Neuronal stem cell (in vitro differentiated cells): ENCODE measurements at regions not wholly inside any gene's neighbourhood (a gene's known extent, or its start where the extent isn't known, plus 50 kb on each side); places are given as distances from the start of the nearest gene placed in this dataset.

Experiments
- DNase-seq: peaks from one replicate; pipeline ENCODE4 v3.0.0-alpha.2; 2013; ENCODE audit warnings: low spot score
- H2AFZ ChIP-seq: one replicate; pipeline ENCODE4 v1.6.1; 2013; ENCODE audit warnings: mild to moderate bottlenecking, low read length, inconsistent platforms
- H2AK5ac ChIP-seq: 2 replicates; pipeline ENCODE4 v1.6.1; 2013; ENCODE audit warnings: low read depth, mild to moderate bottlenecking, inconsistent platforms, low read length, moderate library complexity, mixed read lengths
- H2BK120ac ChIP-seq: 2 replicates; pipeline ENCODE4 v1.6.1; 2013; ENCODE audit warnings: low read depth, mild to moderate bottlenecking, inconsistent platforms, low read length, moderate library complexity, mixed read lengths
- H2BK12ac ChIP-seq: one replicate; pipeline ENCODE4 v1.6.1; 2013; ENCODE audit warnings: low read length, inconsistent platforms
- H2BK15ac ChIP-seq: 2 replicates; pipeline ENCODE4 v1.6.1; 2013; ENCODE audit warnings: mild to moderate bottlenecking, low read length, inconsistent platforms, mixed read lengths
- H2BK5ac ChIP-seq: one replicate; pipeline ENCODE4 v1.6.1; 2013; ENCODE audit warnings: inconsistent platforms, mild to moderate bottlenecking, low read length, moderate library complexity
- H3K14ac ChIP-seq: one replicate; pipeline ENCODE4 v1.6.1; 2013; ENCODE audit warnings: low read length, inconsistent platforms
- H3K18ac ChIP-seq: 2 replicates; pipeline ENCODE4 v1.6.1; 2013; ENCODE audit warnings: low read length, inconsistent platforms
- H3K23ac ChIP-seq: 2 replicates; pipeline ENCODE4 v1.6.1; 2013; ENCODE audit warnings: low read depth, mild to moderate bottlenecking, mixed read lengths, low read length, inconsistent platforms; ENCODE audit not compliant: poor library complexity
- H3K27ac ChIP-seq: replicated peaks from 3 replicates; pipeline ENCODE4 v1.5.1; 2013; ENCODE audit warnings: low read length, inconsistent platforms
- H3K27me3 ChIP-seq, 3 experiments: 2 replicates each; pipeline ENCODE4 v1.6.1; 2013; ENCODE audit warnings: low read length in 3 of 3, mild to moderate bottlenecking in 2 of 3, inconsistent platforms in 1 of 3, low read depth in 1 of 3, mixed read lengths in 1 of 3, moderate library complexity in 1 of 3; ENCODE audit not compliant: control insufficient read depth in 3 of 3, insufficient read depth in 3 of 3
- H3K36me3 ChIP-seq, 2 donors: replicated peaks in 1 of 2; 2 replicates each; pipeline ENCODE4 v1.6.1; 2013; ENCODE audit warnings: low read length in 2 of 2; ENCODE audit not compliant: control insufficient read depth in 2 of 2, insufficient read depth in 2 of 2
- H3K4ac ChIP-seq: 2 replicates; pipeline ENCODE4 v1.6.1; 2013; ENCODE audit warnings: inconsistent platforms, mild to moderate bottlenecking, low read length, moderate library complexity
- H3K4me1 ChIP-seq, 2 donors: 1 replicate in 1 of 2; 2 replicates in 1 of 2; pipeline ENCODE4 v1.6.1; 2013; ENCODE audit warnings: low read length in 2 of 2, low read depth in 1 of 2; ENCODE audit not compliant: control insufficient read depth in 2 of 2, insufficient read depth in 1 of 2
- H3K4me2 ChIP-seq: one replicate; pipeline ENCODE4 v1.6.1; 2013; ENCODE audit warnings: mild to moderate bottlenecking, low read length, inconsistent platforms; ENCODE audit not compliant: insufficient read depth, poor library complexity, severe bottlenecking
- H3K4me3 ChIP-seq, 2 donors: 2 replicates each; pipeline ENCODE4 v1.5.1; 2013; ENCODE audit warnings: low read length in 2 of 2, mild to moderate bottlenecking in 2 of 2, inconsistent platforms in 1 of 2, moderate library complexity in 1 of 2
- H3K79me1 ChIP-seq: one replicate; pipeline ENCODE4 v1.6.1; 2013; ENCODE audit warnings: low read depth, mild to moderate bottlenecking, inconsistent platforms, low read length, moderate library complexity
- H3K9ac ChIP-seq: one replicate; pipeline ENCODE4 v1.6.1; 2013; ENCODE audit warnings: mild to moderate bottlenecking, low read depth, low read length, inconsistent platforms; ENCODE audit not compliant: poor library complexity
- H3K9me3 ChIP-seq, 2 donors: replicated peaks in 1 of 2; 2 replicates each; pipeline versions ENCODE3 to v1.6.1; 2013; ENCODE audit warnings: low read length in 2 of 2, mild to moderate bottlenecking in 2 of 2, inconsistent platforms in 1 of 2, low read depth in 1 of 2, mixed read lengths in 1 of 2, moderate library complexity in 1 of 2; ENCODE audit not compliant: control insufficient read depth in 2 of 2, insufficient read depth in 1 of 2
- H4K8ac ChIP-seq: one replicate; pipeline ENCODE4 v1.6.1; 2013; ENCODE audit warnings: low read depth, mild to moderate bottlenecking, inconsistent platforms, low read length, moderate library complexity
- H4K91ac ChIP-seq: one replicate; pipeline ENCODE4 v1.6.1; 2013; ENCODE audit warnings: low read length, low read depth, mild to moderate bottlenecking, inconsistent platforms; ENCODE audit not compliant: poor library complexity
- WGBS, 2 donors: extraction: QIAGEN DNeasy Blood & Tissue Kit; methylation state at CpG; one replicate each; pipeline ENCODE4 v1.1.7; 2013; ENCODE audit warnings: missing lambda C conversion rate in 2 of 2, mixed read lengths in 1 of 2; ENCODE audit not compliant: insufficient read length in 2 of 2, insufficient replicate concordance in 1 of 2; ENCODE audit errors: extremely low coverage in 2 of 2; 5-methylcytosine and 5-hydroxymethylcytosine counted together

DNA sequence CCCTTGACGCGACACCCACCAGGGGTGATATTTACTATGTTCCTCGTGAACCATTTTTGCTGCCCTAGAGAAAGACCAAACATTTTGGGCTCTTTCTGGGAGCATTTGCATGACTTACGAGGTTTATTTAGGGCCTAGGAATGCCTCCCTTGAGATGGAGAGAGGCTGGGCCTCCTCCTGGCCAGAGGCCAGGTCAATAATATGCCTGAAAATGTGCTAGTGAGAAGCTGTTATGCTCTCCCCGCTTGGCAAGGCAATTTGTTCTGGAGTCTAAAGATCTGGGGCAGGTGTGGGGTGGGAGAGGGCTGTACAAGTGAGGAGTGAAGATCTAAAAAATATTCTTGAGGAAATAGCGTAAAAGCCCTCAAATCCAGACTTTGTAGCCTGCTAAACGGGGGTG, 587.3 kb upstream of the CDH5 start:
- Histone ChIP-seq H2BK5ac (no peak overlapping the region), H2BK12ac (no peak overlapping the region), H3K4me1 (no peaks in the 10 kb centered on the region), H4K91ac (no peak overlapping the region), H3K27ac (no peak overlapping the region), H3K4ac (no peak overlapping the region), H2BK120ac (no peak overlapping the region), H3K23ac (no peak overlapping the region), H3K14ac (no peak overlapping the region), H3K4me2 (no peak overlapping the region), H3K9ac (no peak overlapping the region), H3K9me3 (peaks cover 0 to 3% of the 10 kb centered on the region in 2 donors), H3K18ac (no peak overlapping the region), H2AFZ (no peak overlapping the region), H4K8ac (no peak overlapping the region), H3K4me3 (no peak overlapping the region), H2AK5ac (no peak overlapping the region), H3K79me1 (no peaks in the 10 kb centered on the region), H3K36me3 (no peaks in the 10 kb centered on the region), H2BK15ac (no peak overlapping the region), H3K27me3 (no peaks in the 10 kb centered on the region)
- no peak for DNase-seq
- no CpG with 5 or more reads among the region's 7 CpGs for WGBS, 2 donors

DNA sequence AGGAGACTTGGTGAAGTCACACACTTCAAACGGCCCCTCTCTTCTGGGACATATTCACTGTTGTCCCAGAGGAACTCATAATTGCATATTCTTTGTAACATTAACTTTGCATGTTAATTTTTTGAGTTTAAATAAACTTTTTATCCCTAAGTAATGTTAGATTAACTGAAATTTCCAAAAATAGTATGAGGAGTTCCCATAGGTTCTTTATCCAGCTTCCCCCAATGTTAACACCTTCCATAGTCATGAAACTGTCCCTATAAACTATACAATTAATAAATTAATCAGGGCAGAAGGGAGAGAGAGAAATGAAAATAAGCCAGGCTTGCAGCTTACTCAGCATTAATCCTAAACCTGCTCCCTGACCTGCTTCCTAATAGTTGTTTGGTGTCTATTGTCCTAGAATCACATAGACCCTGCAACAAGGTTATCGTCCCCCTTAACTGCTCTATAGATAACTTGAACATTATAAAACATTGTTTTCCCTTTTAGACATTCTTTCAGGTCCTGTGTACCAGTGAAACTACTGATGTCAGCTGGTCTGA, 589.8 kb upstream of the CDH5 start:
- Histone ChIP-seq H4K91ac (no peak overlapping the region), H3K27ac (no peak overlapping the region)
- WGBS, 2 donors: no CpG with 5 or more reads among the region's 2 CpGs

DNA sequence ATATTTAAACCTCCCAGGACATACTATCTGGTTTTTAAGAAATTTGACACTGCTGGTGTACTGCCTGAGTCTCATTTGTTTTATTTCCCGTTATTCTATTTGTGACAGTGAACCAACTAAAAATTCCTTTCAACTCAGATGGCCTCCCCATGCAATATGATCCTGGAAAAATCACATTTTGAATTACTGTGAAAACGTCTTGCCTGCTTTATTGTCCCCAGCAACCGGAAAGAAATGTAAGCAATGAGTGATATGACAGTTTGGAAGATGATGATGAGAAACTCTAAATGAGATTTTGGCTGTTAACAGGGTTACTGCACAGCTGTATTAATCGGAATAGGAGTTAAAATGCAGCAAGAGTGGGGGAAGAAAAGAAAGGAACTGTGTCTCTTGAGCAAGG, 590.7 kb upstream of the CDH5 start:
- Histone ChIP-seq H4K91ac (no peak overlapping the region), H3K79me1 (no peaks in the 10 kb centered on the region), H4K8ac (no peak overlapping the region), H3K9me3 (peaks cover 0 to 7% of the 10 kb centered on the region in 2 donors), H2AK5ac (no peak overlapping the region), H3K18ac (no peak overlapping the region), H3K4ac (no peak overlapping the region), H3K4me1 (peaks cover 5 to 6% of the 10 kb centered on the region in 2 donors), H3K27me3 (no peaks in the 10 kb centered on the region), H2BK15ac (no peak overlapping the region), H2BK5ac (no peak overlapping the region), H3K4me2 (no peak overlapping the region), H3K9ac (no peak overlapping the region), H3K27ac (no peak overlapping the region), H3K36me3 (no peaks in the 10 kb centered on the region), H3K4me3 (no peak overlapping the region), H2BK12ac (no peak overlapping the region), H2BK120ac (no peak overlapping the region), H3K23ac (no peak overlapping the region), H2AFZ (no peak overlapping the region), H3K14ac (no peak overlapping the region)
- no CpG with 5 or more reads among the region's 4 CpGs for WGBS, 2 donors
- no peak for DNase-seq

More for the DNA sequence above, 589.8 kb upstream of the CDH5 start:
- Histone ChIP-seq H2BK15ac (no peak overlapping the region), H2BK12ac (no peak overlapping the region), H3K4ac (no peak overlapping the region), H3K14ac (no peak overlapping the region), H3K18ac (no peak overlapping the region), H2AFZ (no peak overlapping the region), H3K4me2 (no peak overlapping the region), H3K9ac (no peak overlapping the region), H4K8ac (no peak overlapping the region), H3K4me3 (no peak overlapping the region), H3K79me1 (no peaks in the 10 kb centered on the region), H2AK5ac (no peak overlapping the region), H3K36me3 (no peaks in the 10 kb centered on the region), H3K9me3 (peaks cover 0 to 4% of the 10 kb centered on the region in 2 donors), H3K27me3 (no peaks in the 10 kb centered on the region), H2BK120ac (no peak overlapping the region), H3K23ac (no peak overlapping the region), H2BK5ac (no peak overlapping the region), H3K4me1 (peaks cover 5 to 6% of the 10 kb centered on the region in 2 donors)
- DNase-seq: no peak

DNA sequence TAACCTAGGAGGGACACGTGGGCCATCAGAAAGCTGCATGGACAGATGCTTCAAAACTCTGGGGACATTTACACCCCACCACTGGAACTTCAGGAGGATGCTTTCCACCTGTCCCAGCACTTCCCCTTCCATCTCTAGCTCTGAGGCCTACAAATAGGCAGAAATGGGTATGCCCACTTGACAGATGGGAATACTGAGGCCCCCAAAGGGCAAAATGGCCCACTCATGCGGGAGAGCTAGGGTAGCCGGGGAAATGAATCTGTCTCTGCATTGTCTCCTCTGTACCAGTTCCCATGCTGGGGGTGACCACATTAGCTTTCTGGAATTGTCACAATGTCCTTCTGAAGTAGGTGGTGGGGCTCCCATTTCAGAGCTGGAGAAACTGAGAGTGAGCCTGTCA, 592.1 kb upstream of the CDH5 start:
- no peak overlapping the region for H2AK5ac ChIP-seq
- H2BK5ac ChIP-seq: no peak overlapping the region
- H3K23ac ChIP-seq: no peak overlapping the region
- no peak overlapping the region for H2AFZ ChIP-seq
- no peak overlapping the region for H2BK15ac ChIP-seq
- H3K79me1 ChIP-seq: no peaks in the 10 kb centered on the region
- H3K4me1 ChIP-seq: peaks cover 5 to 6% of the 10 kb centered on the region in 2 donors
- no peak overlapping the region for H4K91ac ChIP-seq
- H3K27me3 ChIP-seq: no peaks in the 10 kb centered on the region
- peaks cover 0 to 10% of the 10 kb centered on the region in 2 donors for H3K9me3 ChIP-seq
- H3K18ac ChIP-seq: no peak overlapping the region
- no peak overlapping the region for H3K9ac ChIP-seq
- H2BK12ac ChIP-seq: no peak overlapping the region
- no peak overlapping the region for H3K27ac ChIP-seq
- H2BK120ac ChIP-seq: no peak overlapping the region
- H3K14ac ChIP-seq: no peak overlapping the region
- WGBS, 2 donors: no CpG with 5 or more reads among the region's 3 CpGs
- H3K36me3 ChIP-seq: no peaks in the 10 kb centered on the region
- H4K8ac ChIP-seq: no peak overlapping the region
- no peak overlapping the region for H3K4ac ChIP-seq
- H3K4me3 ChIP-seq: no peak overlapping the region
- no peak overlapping the region for H3K4me2 ChIP-seq
- DNase-seq: no peak
